ENCODE measurements at regions not wholly inside any gene's neighbourhood (a gene's known extent, or its start where the extent isn't known, plus 50 kb on each side); places are given as distances from the start of the nearest gene placed in this dataset.

- Histone ChIP-seq H3K36me3 (ENCODE audit: low read depth) (no peaks in the 10 kb centered on the region), H3K4me3 (no peak overlapping the region), H3K9me3 (no peaks in the 10 kb centered on the region), H3K4me1 (ENCODE audit: low read depth) (peaks cover 15% of the 10 kb centered on the region)
- ATAC-seq (no peak), DNase-seq (no peak)
- intact Hi-C loops (cut with DNase I, micrococcal nuclease): no loop called here
- TF ChIP-seq CTCF (IDR thresholded peaks at IDR 0.05): no peak
These were observed 230.0 kb upstream of the TBC1D5 start for GRCh38 chr3:17972476-17972875.

DNA sequence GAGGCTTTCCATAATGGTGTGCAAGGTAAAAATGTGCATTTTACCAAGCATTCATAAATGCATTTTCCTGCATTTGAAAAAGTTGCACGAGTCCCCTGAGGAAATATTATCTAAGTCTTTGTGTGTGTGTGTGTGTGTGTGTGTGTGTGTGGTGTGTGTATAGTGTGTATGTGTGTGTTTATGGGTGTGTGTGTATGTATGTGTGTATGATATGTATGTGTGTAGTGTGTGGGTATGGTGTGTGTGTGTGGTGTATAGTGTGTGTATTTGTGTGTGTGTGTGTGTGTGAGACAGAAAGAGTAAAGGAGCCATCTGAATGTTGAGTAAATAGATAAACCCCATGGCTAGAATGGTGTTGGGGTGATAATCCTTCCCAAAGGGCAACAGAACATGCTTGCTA is 229.6 kb upstream of the TBC1D5 start:
- Histone ChIP-seq H3K9me3 (no peaks in the 10 kb centered on the region), H3K4me3 (no peak overlapping the region), H3K4me1 (ENCODE audit: low read depth) (peaks cover 15% of the 10 kb centered on the region), H3K36me3 (ENCODE audit: low read depth) (no peaks in the 10 kb centered on the region)
- intact Hi-C loops (cut with DNase I, micrococcal nuclease): no loop called here
- TF ChIP-seq CTCF (IDR thresholded peaks at IDR 0.05): no peak
- DNase-seq (no peak), ATAC-seq (no peak)

GRCh38 chr3:17969985-17970568 is 227.6 kb upstream of the TBC1D5 start:
- DNase-seq: no peak
- intact Hi-C loops (cut with DNase I, micrococcal nuclease): no loop called here
- H3K4me1 ChIP-seq (ENCODE audit: low read depth): peaks cover 15% of the 10 kb centered on the region

DNA sequence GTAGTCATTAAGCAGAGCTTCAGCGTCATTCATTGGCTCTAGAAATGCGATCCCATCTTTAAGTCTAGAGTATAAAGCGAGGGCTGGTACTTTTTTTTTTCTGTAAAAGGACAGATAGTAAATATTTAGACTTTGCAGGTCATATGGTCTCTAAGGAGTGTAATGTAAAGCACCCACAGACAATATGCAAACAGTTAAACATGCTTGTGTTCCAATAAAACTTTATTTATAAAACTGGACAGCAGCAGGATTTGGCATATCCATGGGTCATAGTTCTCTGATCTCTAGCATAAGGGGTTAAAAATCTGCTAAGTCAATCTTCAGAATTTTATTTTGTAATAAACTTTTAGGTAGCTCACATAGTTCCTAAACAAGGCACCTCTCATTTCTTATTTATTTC is 226.8 kb upstream of the TBC1D5 start:
- no peak for TF ChIP-seq CTCF (IDR thresholded peaks at IDR 0.05)
- Histone ChIP-seq H3K36me3 (ENCODE audit: low read depth) (no peaks in the 10 kb centered on the region), H3K9me3 (no peaks in the 10 kb centered on the region), H3K4me3 (no peak overlapping the region), H3K4me1 (ENCODE audit: low read depth) (peaks cover 15% of the 10 kb centered on the region)
- intact Hi-C loops (cut with DNase I, micrococcal nuclease): no loop called here
- DNase-seq (no peak), ATAC-seq (no peak)

More at GRCh38 chr3:17969985-17970568, 227.6 kb upstream of the TBC1D5 start:
- no peaks in the 10 kb centered on the region for H3K36me3 ChIP-seq (ENCODE audit: low read depth)
- H3K9me3 ChIP-seq: no peaks in the 10 kb centered on the region
- no peak for ATAC-seq
- H3K4me3 ChIP-seq: no peak overlapping the region
- no peak for TF ChIP-seq CTCF (IDR thresholded peaks at IDR 0.05)

GRCh38 chr3:17967953-17968607 is 225.6 kb upstream of the TBC1D5 start:
- Histone ChIP-seq H3K4me1 (ENCODE audit: low read depth) (peaks cover 9% of the 10 kb centered on the region), H3K4me3 (no peak overlapping the region), H3K9me3 (no peaks in the 10 kb centered on the region), H3K36me3 (ENCODE audit: low read depth) (no peaks in the 10 kb centered on the region)
- no peak for TF ChIP-seq CTCF (IDR thresholded peaks at IDR 0.05)
- ATAC-seq: no peak
- intact Hi-C loops (cut with DNase I, micrococcal nuclease): no loop called here
- DNase-seq: no peak

All from mucosa of descending colon (tissue), 3 donors.